Heart left ventricle (tissue), 16 donors: ENCODE measurements at regions not wholly inside any gene's neighbourhood (a gene's known extent, or its start where the extent isn't known, plus 50 kb on each side); places are given as distances from the start of the nearest gene placed in this dataset.
"Not testable (repeated sequence)": the region's sequence is repeated elsewhere in the genome, so short reads cannot be mapped to it uniquely, and the experiment has no call there.

Experiments
- ATAC-seq, 4 donors: fragments of 200-7000 bp; cut with Tn5 transposase; one replicate each; pipeline ENCODE4 v1.9.1; 2020 to 2022; ENCODE audit warnings: moderate library complexity in 4 of 4, mild to moderate bottlenecking in 3 of 4, moderate number of reproducible peaks in 1 of 4
- DNase-seq, 5 donors: peaks; one replicate each; pipeline ENCODE4 v3.0.0-alpha.2; 2020
- H3K27ac ChIP-seq, 12 donors: fragments of 200-600 bp; sonication (generic) in 4 of 12; one replicate each; pipeline versions ENCODE4 v1.5.0 to v1.8.0; 2016 to 2022; ENCODE audit warnings: mild to moderate bottlenecking in 2 of 12
- H3K27me3 ChIP-seq, 9 donors: fragments of 200-600 bp; sonication (generic) in 2 of 9; one replicate each; pipeline versions ENCODE4 v1.5.1 to v1.8.0; 2016 to 2022; ENCODE audit warnings: mild to moderate bottlenecking in 3 of 9
- H3K36me3 ChIP-seq, 9 donors: fragments of 200-600 bp; sonication (generic) in 2 of 9; one replicate each; pipeline versions ENCODE4 v1.5.0 to v1.8.0; 2018 to 2022; ENCODE audit warnings: mild to moderate bottlenecking in 2 of 9
- H3K4me1 ChIP-seq, 12 donors: fragments of 200-600 bp; sonication (generic) in 4 of 12; one replicate each; pipeline versions ENCODE4 v1.5.0 to v1.8.0; 2016 to 2022; ENCODE audit warnings: mild to moderate bottlenecking in 3 of 12
- H3K4me3 ChIP-seq, 12 donors: fragments of 200-600 bp; sonication (generic) in 4 of 12; one replicate each; pipeline versions ENCODE4 v1.5.0 to v1.8.0; 2017 to 2022; ENCODE audit warnings: mild to moderate bottlenecking in 9 of 12, moderate library complexity in 4 of 12
- H3K9me3 ChIP-seq, 12 donors: fragments of 200-600 bp; sonication (generic) in 4 of 12; one replicate each; pipeline versions ENCODE4 v1.5.0 to v1.8.0; 2016 to 2022; ENCODE audit warnings: mild to moderate bottlenecking in 1 of 12
- CTCF ChIP-seq, 12 donors: fragments of 200-600 bp; sonication (generic) in 4 of 12; IDR thresholded peaks; one replicate each; pipeline versions ENCODE4 v1.5.0 to v1.8.0; 2018 to 2022; ENCODE audit warnings: antibody characterized with exemption in 12 of 12, mild to moderate bottlenecking in 5 of 12
- POLR2A ChIP-seq, 2 donors: fragments of 450-650 bp; IDR thresholded peaks; one replicate each; pipeline ENCODE4 v1.6.1; 2017; ENCODE audit warnings: antibody characterized with exemption in 2 of 2, mild to moderate bottlenecking in 2 of 2, moderate library complexity in 2 of 2
- WGBS, 4 donors: extraction: QIAGEN DNeasy Blood & Tissue Kit in 2 of 4; methylation state at CpG; one replicate each; pipeline versions ENCODE4 v1.1.5 to v1.1.7; 2013 to 2018; 5-methylcytosine and 5-hydroxymethylcytosine counted together
- intact Hi-C, 10 donors: fragments of 100-400 bp; cut with DNase I; formaldehyde crosslinking; loops; one replicate each; pipeline versions ENCODE4 v1.11.1 to v1.14.2; 2022
- donor health status: ischemic (EF 13 %, LVEDD 7.1; RV severe dilation, severe dysfunction).
- donor health status: healthy with polysubstance abuse.
- donor health status: DM: no; HTN: yes; CAD: no.
- donor health status: DM: no; HTN: no; CAD: no.
- donor health status: ischemic (EF 25% LVEDD 6.9; RV normal size, moderate dysfunction).
- donor health status: ischemic (EF 25% LVEDD 5.7; RV mildly dilated, moderate dysfunction).
- donor health status: healthy.
- donor health status: DM: yes; HTN: yes; CAD: no.
- donor health status: ischemic (EF 35%, LVEDD 5.7; RV mildly dilated, moderate dysfunction).
- donor health status: nonischemic (EF 11% LVEDD 7.7; RV severe dilation, severe dysfunction).
- donor health status: DM: yes; HTN: yes; CAD: no.
- donor health status: PGD.
- donor health status: ischemic (EF 29% LVEDD 5.4; RV normal size, mild dysfunction).
- donor health status: nonischemic (EF 23%, LVEDD 6.1; RV moderate dilation, normal function).

GRCh38 chr9:13436591-13436990 lies 157.1 kb upstream of the MPDZ start:
- Histone ChIP-seq H3K27me3 (no peaks in the 10 kb centered on the region), H3K4me1 (peaks cover 0 to 22% (median 5%) of the 10 kb centered on the region in 12 donors), H3K27ac (no peak overlapping the region), H3K36me3 (no peaks in the 10 kb centered on the region), H3K4me3 (no peak overlapping the region), H3K9me3 (no peaks in the 10 kb centered on the region)
- TF ChIP-seq CTCF (IDR thresholded peaks at IDR 0.05), result no peak
- TF ChIP-seq POLR2A (IDR thresholded peaks at IDR 0.05), result no peak
- intact Hi-C loops, result loop anchor here in 2 of 10 donors (10.0 kb wide), 2 partner anchors 588 to 668 kb away; no protein-coding TSS in a partner anchor
- 80 to 89% (median 86%) methylated on average over 1 of the region's 1 CpG for WGBS, 4 donors
- DNase-seq (no peak), ATAC-seq (no peak)

- H3K36me3 ChIP-seq, H3K27ac ChIP-seq, H3K9me3 ChIP-seq, ATAC-seq, H3K4me3 ChIP-seq, DNase-seq, H3K27me3 ChIP-seq: not testable (repeated sequence)
- WGBS, 4 donors, result 96 to 98% (median 97%) methylated on average over 4 of the region's 4 CpGs
- intact Hi-C loops, result loop anchor here in 3 of 10 donors (5.0 to 10.0 kb wide), 3 partner anchors 591 to 919 kb away; no protein-coding TSS in a partner anchor
- peaks cover 0 to 17% (median 11%) of the 10 kb centered on the region in 12 donors for H3K4me1 ChIP-seq
Measured at GRCh38 chr9:13433453-13433852, 154.0 kb upstream of the MPDZ start.

- ATAC-seq, result peak in 1 of 4 donors; percentile 28
- no peak overlapping the region for H3K4me3 ChIP-seq
- H3K27me3 ChIP-seq, result no peaks in the 10 kb centered on the region
- no peaks in the 10 kb centered on the region for H3K9me3 ChIP-seq
- intact Hi-C loops, result loop anchor here in 3 of 10 donors (5.0 to 10.0 kb wide), 3 partner anchors 592 to 919 kb away; no protein-coding TSS in a partner anchor
- no peak for DNase-seq
- H3K4me1 ChIP-seq, result peaks cover 0 to 20% (median 11%) of the 10 kb centered on the region in 12 donors
- no peaks in the 10 kb centered on the region for H3K36me3 ChIP-seq
- WGBS, 4 donors, result 50 to 78% (median 73%) methylated on average over 1 of the region's 1 CpG
- no peak for TF ChIP-seq CTCF (IDR thresholded peaks at IDR 0.05)
- TF ChIP-seq POLR2A (IDR thresholded peaks at IDR 0.05), result no peak
- no peak overlapping the region for H3K27ac ChIP-seq
Measured at GRCh38 chr9:13432904-13433303, 153.4 kb upstream of the MPDZ start.

GRCh38 chr9:13431692-13432091 lies 152.2 kb upstream of the MPDZ start:
- no peak for DNase-seq
- intact Hi-C loops, result loop anchor here in 3 of 10 donors (5.0 to 10.0 kb wide), 3 partner anchors 593 to 921 kb away; no protein-coding TSS in a partner anchor
- Histone ChIP-seq H3K4me3 (no peak overlapping the region), H3K9me3 (no peaks in the 10 kb centered on the region), H3K36me3 (no peaks in the 10 kb centered on the region), H3K4me1 (peaks cover 0 to 23% (median 13%) of the 10 kb centered on the region in 12 donors), H3K27me3 (no peaks in the 10 kb centered on the region), H3K27ac (no peak overlapping the region)
- no peak for TF ChIP-seq POLR2A (IDR thresholded peaks at IDR 0.05)
- TF ChIP-seq CTCF (IDR thresholded peaks at IDR 0.05), result no peak
- no peak for ATAC-seq
- WGBS, 4 donors, result 96 to 98% (median 98%) methylated on average over 2 of the region's 2 CpGs

- Histone ChIP-seq H3K4me3 (no peak overlapping the region), H3K36me3 (no peaks in the 10 kb centered on the region), H3K9me3 (no peaks in the 10 kb centered on the region), H3K27ac (no peak overlapping the region), H3K4me1 (peaks cover 0 to 23% (median 13%) of the 10 kb centered on the region in 12 donors), H3K27me3 (no peaks in the 10 kb centered on the region)
- ATAC-seq (no peak), DNase-seq (no peak)
- TF ChIP-seq CTCF (IDR thresholded peaks at IDR 0.05) (no peak), POLR2A (IDR thresholded peaks at IDR 0.05) (no peak)
- intact Hi-C loops, result loop anchor here in 3 of 10 donors (5.0 to 10.0 kb wide), 3 partner anchors 594 to 921 kb away; no protein-coding TSS in a partner anchor
- WGBS, 4 donors, result 88 to 95% (median 91%) methylated on average over 5 to 6 of the region's 6 CpGs
Measured at GRCh38 chr9:13431222-13431536, 151.7 kb upstream of the MPDZ start.
